ENCODE measurements at regions not wholly inside any gene's neighbourhood (a gene's known extent, or its start where the extent isn't known, plus 50 kb on each side); places are given as distances from the start of the nearest gene placed in this dataset.

GRCh38 chr6:113645986-113646385, 211.2 kb upstream of the MARCKS start:
- H3K27ac ChIP-seq: no peak overlapping the region

GRCh38 chr6:113646701-113647100, 210.4 kb upstream of the MARCKS start:
- Histone ChIP-seq H3K4me1 (peaks cover 0 to 9% of the 10 kb centered on the region in 2 donors), H3K36me3 (no peaks in the 10 kb centered on the region), H3K27ac (no peak overlapping the region), H3K4me3 (no peak overlapping the region), H3K9me3 (no peaks in the 10 kb centered on the region), H3K27me3 (no peaks in the 10 kb centered on the region)
- DNase-seq (ENCODE audit: low spot score): no peak
- TF ChIP-seq CTCF (IDR thresholded peaks at IDR 0.05): no peak

More at GRCh38 chr6:113645986-113646385, 211.2 kb upstream of the MARCKS start:
- no peak for DNase-seq (ENCODE audit: low spot score)
- Histone ChIP-seq H3K36me3 (no peaks in the 10 kb centered on the region), H3K4me1 (peaks cover 0 to 9% of the 10 kb centered on the region in 2 donors), H3K9me3 (no peaks in the 10 kb centered on the region), H3K27me3 (no peaks in the 10 kb centered on the region), H3K4me3 (no peak overlapping the region)
- TF ChIP-seq CTCF (IDR thresholded peaks at IDR 0.05): no peak

GRCh38 chr6:113647143-113647889, 209.8 kb upstream of the MARCKS start:
- Histone ChIP-seq H3K27ac (no peak overlapping the region), H3K27me3 (no peaks in the 10 kb centered on the region), H3K4me3 (no peak overlapping the region), H3K9me3 (no peaks in the 10 kb centered on the region), H3K36me3 (no peaks in the 10 kb centered on the region), H3K4me1 (peaks cover 0 to 9% of the 10 kb centered on the region in 2 donors)
- DNase-seq (ENCODE audit: low spot score): no peak
- TF ChIP-seq CTCF (IDR thresholded peaks at IDR 0.05): no peak

GRCh38 chr6:113648698-113649097, 208.4 kb upstream of the MARCKS start:
- no peaks in the 10 kb centered on the region for H3K36me3 ChIP-seq
- DNase-seq (ENCODE audit: low spot score): no peak
- H3K4me1 ChIP-seq: no peaks in the 10 kb centered on the region
- H3K4me3 ChIP-seq: no peak overlapping the region
- H3K27me3 ChIP-seq: no peaks in the 10 kb centered on the region
- TF ChIP-seq CTCF (IDR thresholded peaks at IDR 0.05): no peak
- H3K27ac ChIP-seq: no peak overlapping the region
- H3K9me3 ChIP-seq: no peaks in the 10 kb centered on the region

- no peak for DNase-seq (ENCODE audit: low spot score)
- no peak for TF ChIP-seq CTCF (IDR thresholded peaks at IDR 0.05)
- H3K27ac ChIP-seq: no peak overlapping the region
- no peak overlapping the region for H3K4me3 ChIP-seq
- no peaks in the 10 kb centered on the region for H3K36me3 ChIP-seq
- no peaks in the 10 kb centered on the region for H3K9me3 ChIP-seq
- peaks cover 0 to under 1% of the 10 kb centered on the region in 2 donors for H3K4me1 ChIP-seq
- H3K27me3 ChIP-seq: no peaks in the 10 kb centered on the region
Observed at GRCh38 chr6:113649276-113649675, 207.9 kb upstream of the MARCKS start.
